ENCODE measurements at regions not wholly inside any gene's neighbourhood (a gene's known extent, or its start where the extent isn't known, plus 50 kb on each side); places are given as distances from the start of the nearest gene placed in this dataset.

GRCh38 chr3:71876135-71877105 is 91.5 kb upstream of the PROK2 start:
- Histone ChIP-seq H3K9ac (ENCODE audit: low read length) (no peak overlapping the region), H3K9me3 (ENCODE audit: insufficient read depth, low read length) (no peaks in the 10 kb centered on the region), H3K79me2 (ENCODE audit: insufficient read depth, low read length) (no peaks in the 10 kb centered on the region), H2AFZ (ENCODE audit: low read depth, low read length, severe bottlenecking) (no peak overlapping the region), H3K36me3 (ENCODE audit: low read length) (no peaks in the 10 kb centered on the region), H3K27me3 (ENCODE audit: low read length) (no peaks in the 10 kb centered on the region), H3K27ac (ENCODE audit: low read depth, low read length) (no peak overlapping the region), H4K20me1 (ENCODE audit: low read depth, low read length) (no peaks in the 10 kb centered on the region), H3F3A (ENCODE audit: insufficient read depth) (no peaks in the 10 kb centered on the region), H3K4me2 (ENCODE audit: low read depth, low read length, poor library complexity, severe bottlenecking) (no peak overlapping the region), H3K4me3 (ENCODE audit: insufficient read depth, low read length, poor library complexity, severe bottlenecking) (no peak overlapping the region), H3K9me2 (replicated peaks; ENCODE audit: insufficient read depth, low read length) (no peaks in the 10 kb centered on the region)
- TF ChIP-seq CTCF (IDR thresholded peaks at IDR 0.05; ENCODE audit: insufficient read depth, low read length, poor library complexity, severe bottlenecking) = no peak
- no peak for TF ChIP-seq EZH2phosphoT487 (conservative IDR thresholded peaks at IDR 0.05; ENCODE audit: low read length)

- H3F3A ChIP-seq (ENCODE audit: insufficient read depth) = no peaks in the 10 kb centered on the region
- no peaks in the 10 kb centered on the region for H3K9me3 ChIP-seq (ENCODE audit: insufficient read depth, low read length)
- no peak overlapping the region for H3K4me2 ChIP-seq (ENCODE audit: low read depth, low read length, poor library complexity, severe bottlenecking)
- H3K9ac ChIP-seq (ENCODE audit: low read length) = no peak overlapping the region
- no peaks in the 10 kb centered on the region for H4K20me1 ChIP-seq (ENCODE audit: low read depth, low read length)
- TF ChIP-seq EZH2phosphoT487 (conservative IDR thresholded peaks at IDR 0.05; ENCODE audit: low read length) = no peak
- TF ChIP-seq CTCF (IDR thresholded peaks at IDR 0.05; ENCODE audit: insufficient read depth, low read length, poor library complexity, severe bottlenecking) = peak; percentile 91
- no peaks in the 10 kb centered on the region for H3K79me2 ChIP-seq (ENCODE audit: insufficient read depth, low read length)
- H2AFZ ChIP-seq (ENCODE audit: low read depth, low read length, severe bottlenecking) = no peak overlapping the region
- H3K4me3 ChIP-seq (ENCODE audit: insufficient read depth, low read length, poor library complexity, severe bottlenecking) = no peak overlapping the region
- no peaks in the 10 kb centered on the region for H3K36me3 ChIP-seq (ENCODE audit: low read length)
- no peak overlapping the region for H3K27ac ChIP-seq (ENCODE audit: low read depth, low read length)
- no peaks in the 10 kb centered on the region for H3K27me3 ChIP-seq (ENCODE audit: low read length)
- H3K9me2 ChIP-seq (replicated peaks; ENCODE audit: insufficient read depth, low read length) = no peaks in the 10 kb centered on the region
Observed at GRCh38 chr3:71875461-71875947, 90.6 kb upstream of the PROK2 start.

- Histone ChIP-seq H4K20me1 (ENCODE audit: low read depth, low read length) (no peaks in the 10 kb centered on the region), H3F3A (ENCODE audit: insufficient read depth) (no peaks in the 10 kb centered on the region), H2AFZ (ENCODE audit: low read depth, low read length, severe bottlenecking) (no peak overlapping the region), H3K9ac (ENCODE audit: low read length) (no peak overlapping the region), H3K4me2 (ENCODE audit: low read depth, low read length, poor library complexity, severe bottlenecking) (no peak overlapping the region), H3K36me3 (ENCODE audit: low read length) (no peaks in the 10 kb centered on the region), H3K9me2 (replicated peaks; ENCODE audit: insufficient read depth, low read length) (no peaks in the 10 kb centered on the region), H3K4me3 (ENCODE audit: insufficient read depth, low read length, poor library complexity, severe bottlenecking) (no peak overlapping the region), H3K79me2 (ENCODE audit: insufficient read depth, low read length) (no peaks in the 10 kb centered on the region), H3K9me3 (ENCODE audit: insufficient read depth, low read length) (no peaks in the 10 kb centered on the region), H3K27ac (ENCODE audit: low read depth, low read length) (no peak overlapping the region), H3K27me3 (ENCODE audit: low read length) (no peaks in the 10 kb centered on the region)
- TF ChIP-seq CTCF (IDR thresholded peaks at IDR 0.05; ENCODE audit: insufficient read depth, low read length, poor library complexity, severe bottlenecking) (no peak), EZH2phosphoT487 (conservative IDR thresholded peaks at IDR 0.05; ENCODE audit: low read length) (no peak)
Observed at GRCh38 chr3:71874618-71875017, 89.7 kb upstream of the PROK2 start.

Data from SU-DHL-6 (cell line).